GM18505 (cell line): ENCODE measurements at regions not wholly inside any gene's neighbourhood (a gene's known extent, or its start where the extent isn't known, plus 50 kb on each side); places are given as distances from the start of the nearest gene placed in this dataset.

Source experiments
- ATAC-seq: cut with Tn5 transposase; IDR thresholded peaks from one replicate; pipeline ENCODE4 v1.9.1; 2021; ENCODE audit not compliant: unreplicated experiment
- POLR2A ChIP-seq: IDR thresholded peaks from 4 replicates; pipeline ENCODE4 v1.6.1; 2011; ENCODE audit warnings: borderline replicate concordance; ENCODE audit not compliant: insufficient read depth, insufficient read length; ENCODE audit errors: extremely low read depth

DNA sequence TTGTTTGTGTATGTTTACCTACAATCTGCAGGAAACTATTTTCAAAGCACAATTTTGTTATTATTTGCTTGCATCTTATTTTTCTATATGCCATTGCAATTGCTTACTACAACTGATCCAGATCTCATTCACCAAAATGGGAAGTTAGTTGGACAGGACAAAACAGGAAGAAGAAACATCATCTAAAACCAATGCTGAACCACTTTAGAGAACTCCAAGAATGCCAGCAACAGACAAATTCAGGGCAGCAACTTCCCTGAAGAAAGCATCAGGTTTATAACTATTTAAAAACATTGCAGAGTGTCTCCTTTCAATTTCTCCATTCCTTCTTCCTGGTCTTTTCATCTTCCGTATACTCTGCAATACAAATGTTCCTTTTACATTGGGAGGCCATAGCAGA, 82.4 kb upstream of the SMYD2 start:
- ATAC-seq: no peak
- TF ChIP-seq POLR2A: no peak

DNA sequence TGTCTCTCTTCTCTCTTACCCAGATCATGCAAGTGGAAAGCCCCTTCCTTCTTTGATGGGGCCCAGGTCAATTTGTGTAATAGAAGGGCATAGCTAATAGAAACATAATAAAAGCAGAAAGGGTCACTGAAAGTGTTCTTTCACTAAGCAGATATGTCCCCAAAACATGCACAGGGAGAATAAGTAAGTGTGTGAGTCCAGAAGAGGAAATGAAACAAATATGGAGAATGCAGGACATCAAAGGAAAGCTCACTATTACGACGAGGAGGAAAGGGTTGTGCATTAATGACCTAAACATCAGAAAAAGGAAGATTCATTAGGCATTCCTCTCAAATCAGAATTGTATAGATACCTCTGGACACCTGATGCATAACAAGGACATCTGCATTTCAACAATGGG, 81.4 kb upstream of the SMYD2 start:
- ATAC-seq: no peak
- no peak for TF ChIP-seq POLR2A

GRCh38 chr1:214202992-214203391, 78.0 kb upstream of the SMYD2 start:
- TF ChIP-seq POLR2A: no peak
- ATAC-seq: no peak

GRCh38 chr1:214205053-214205452, 75.9 kb upstream of the SMYD2 start:
- TF ChIP-seq POLR2A: no peak

DNA sequence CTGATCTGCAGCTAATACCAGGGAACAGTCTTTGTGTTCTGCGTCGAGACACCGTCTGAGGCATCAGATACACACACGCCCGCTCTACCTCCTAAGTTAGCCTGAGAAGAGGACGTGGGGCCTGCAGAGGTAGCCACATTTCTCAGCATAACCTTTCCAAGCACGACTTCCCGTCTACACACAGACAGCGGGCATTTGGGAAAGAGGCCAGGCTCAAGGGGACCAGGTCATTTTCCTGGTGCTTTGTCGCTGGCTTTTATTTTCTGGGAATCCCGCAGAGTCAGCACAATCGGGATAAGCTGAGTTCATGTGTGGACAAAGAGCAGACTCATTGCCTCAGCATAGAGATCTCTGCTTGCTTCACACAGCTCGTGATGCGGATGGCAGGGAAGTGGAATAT, 72.5 kb upstream of the SMYD2 start:
- ATAC-seq: no peak
- TF ChIP-seq POLR2A: no peak

More at GRCh38 chr1:214205053-214205452, 75.9 kb upstream of the SMYD2 start:
- ATAC-seq: no peak

DNA sequence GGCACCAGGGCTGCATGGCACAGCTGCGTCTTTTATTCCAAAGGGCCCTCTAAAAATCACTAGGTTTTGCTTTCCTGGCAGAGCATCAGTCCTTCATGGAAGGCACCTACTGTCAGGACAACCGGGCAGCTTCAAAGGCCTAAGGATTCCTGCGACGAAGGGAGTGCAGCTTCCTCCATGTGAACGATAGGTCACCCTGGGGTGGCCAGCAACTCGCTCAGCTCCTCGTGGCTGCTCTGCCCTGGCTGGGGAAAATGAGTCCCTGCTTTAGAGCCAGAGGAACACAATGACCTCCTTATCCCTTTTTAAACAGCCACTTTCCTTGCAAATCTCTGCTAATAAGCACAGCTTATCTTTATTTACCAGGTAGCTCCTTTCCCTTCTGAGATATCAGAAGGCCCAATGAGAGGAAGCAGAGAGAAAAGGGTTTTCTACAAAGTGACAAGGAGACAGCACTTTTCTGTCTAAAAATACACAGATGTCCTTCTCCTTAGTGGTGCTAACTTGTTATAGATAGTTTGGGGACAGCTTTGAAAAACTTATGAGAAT, 71.6 kb upstream of the SMYD2 start:
- ATAC-seq: no peak
- TF ChIP-seq POLR2A: no peak

- TF ChIP-seq POLR2A: no peak
- ATAC-seq: no peak
These were observed 67.8 kb upstream of the SMYD2 start for GRCh38 chr1:214213136-214213535.

DNA sequence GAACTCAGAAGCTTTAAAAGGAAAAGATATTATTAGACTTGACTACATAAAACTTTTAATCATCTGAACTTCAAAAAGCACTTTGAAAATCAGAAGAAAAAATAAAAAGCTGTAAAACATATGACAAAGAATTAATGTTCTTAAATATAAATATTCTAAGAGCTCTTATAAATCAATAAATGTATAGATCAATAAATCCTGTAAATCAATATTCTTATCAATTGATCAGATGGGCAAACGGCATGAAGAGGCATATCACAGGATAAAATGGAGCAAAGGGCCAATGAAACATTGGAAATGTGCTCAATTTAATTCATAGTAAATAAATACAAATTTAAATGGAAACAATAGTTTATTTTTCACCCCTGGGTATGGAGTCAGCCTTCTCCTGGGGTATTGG, 66.1 kb upstream of the SMYD2 start:
- no peak for TF ChIP-seq POLR2A
- ATAC-seq: no peak

- no peak for ATAC-seq
- no peak for TF ChIP-seq POLR2A
These were observed 65.4 kb upstream of the SMYD2 start for GRCh38 chr1:214215583-214215982.

DNA sequence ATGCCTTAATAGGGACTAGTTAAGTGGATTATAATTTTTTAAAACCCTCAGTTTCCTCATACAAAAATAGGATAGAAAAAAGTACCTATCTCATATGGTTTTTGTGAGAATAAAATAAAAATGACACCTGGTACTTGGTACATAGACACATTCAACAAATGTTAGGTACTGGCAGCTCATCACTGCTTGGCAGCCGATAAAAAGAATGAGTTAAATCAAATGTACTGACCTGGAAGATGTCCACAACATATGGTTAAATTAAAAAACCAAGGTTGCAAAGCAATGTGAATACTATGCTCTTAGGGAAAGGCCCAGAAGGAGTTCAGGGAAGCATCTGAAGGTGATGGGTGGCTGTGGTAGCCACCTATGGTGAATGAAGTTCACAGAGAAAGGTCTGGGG, 64.9 kb upstream of the SMYD2 start:
- TF ChIP-seq POLR2A: no peak
- ATAC-seq: no peak

- ATAC-seq: no peak
- no peak for TF ChIP-seq POLR2A
These were observed 64.2 kb upstream of the SMYD2 start for GRCh38 chr1:214216779-214217178.

DNA sequence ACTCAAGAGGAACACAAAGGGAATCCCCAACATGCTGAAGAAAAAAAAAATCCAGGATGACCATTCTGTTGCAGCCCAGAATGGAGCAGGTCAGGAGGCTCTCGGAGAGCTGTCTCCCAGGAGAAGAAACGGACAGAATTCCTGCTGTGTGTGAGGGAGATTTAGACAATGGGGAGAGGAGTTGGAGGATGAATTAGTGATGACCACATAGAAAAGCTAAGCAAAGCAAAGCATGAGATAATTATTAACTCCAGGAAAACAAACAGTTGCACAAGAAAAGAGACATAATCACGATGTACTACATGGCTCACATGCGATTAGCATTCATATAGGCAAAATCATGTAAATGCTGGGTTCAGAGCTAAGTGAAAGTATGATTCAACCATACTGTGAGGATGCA, 61.1 kb upstream of the SMYD2 start:
- no peak for ATAC-seq
- no peak for TF ChIP-seq POLR2A

DNA sequence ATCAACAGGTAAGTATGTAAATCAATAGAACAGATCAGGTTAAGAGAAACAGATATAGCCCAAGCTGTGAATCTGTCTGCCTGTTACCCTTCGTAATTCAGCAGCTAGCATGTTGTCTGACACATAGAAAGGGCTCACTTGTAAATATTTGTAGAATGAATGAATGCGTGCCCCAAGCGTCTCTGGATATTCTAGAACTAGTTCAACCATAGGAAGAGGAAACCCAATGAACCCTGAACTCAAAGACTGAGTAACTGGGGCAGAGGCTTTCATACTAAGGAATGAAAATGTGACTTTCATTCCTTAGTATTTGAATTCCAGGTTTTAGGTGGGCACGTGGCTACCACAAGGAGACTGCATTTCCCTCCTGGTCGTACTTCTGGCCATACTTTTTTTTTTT, 60.1 kb upstream of the SMYD2 start:
- TF ChIP-seq POLR2A: no peak
- no peak for ATAC-seq

- no peak for ATAC-seq
- TF ChIP-seq POLR2A: no peak
These were observed 56.2 kb upstream of the SMYD2 start for GRCh38 chr1:214224611-214225354.
